A673 (cell line): ENCODE measurements at regions not wholly inside any gene's neighbourhood (a gene's known extent, or its start where the extent isn't known, plus 50 kb on each side); places are given as distances from the start of the nearest gene placed in this dataset.

Source experiments
- BruUV-seq: library from RNA; stranded (reverse); fragments of 400-500 nt; replicated peaks from 2 replicates; lab custom pipeline; 2021; lab: Mats Ljungman, UMichigan
- CTCF ChIA-PET: fragments of 300-600 bp; sonication (Branson Sonifier 250); formaldehyde crosslinking; loops from one replicate; lab custom pipeline; 2022; ENCODE audit warnings: antibody characterized with exemption; lab: Charles Lee
- POLR2A ChIA-PET: fragments of 300-600 bp; sonication (Branson Sonifier 250); formaldehyde crosslinking; loops from one replicate; lab custom pipeline; 2022; ENCODE audit warnings: antibody characterized with exemption; ENCODE audit not compliant: low non-redundant PET; lab: Charles Lee
- DNase-seq: peaks from one replicate; pipeline ENCODE4 v3.0.0-alpha.2; 2015; ENCODE audit warnings: low spot score
- H3K27ac ChIP-seq: fragments of 200-600 bp; sonication (generic); 2 replicates; pipeline ENCODE4 v1.5.1; 2016; ENCODE audit warnings: mixed run types, low read depth, mild to moderate bottlenecking, mixed read lengths, antibody characterized with exemption, low read length; ENCODE audit not compliant: poor library complexity, severe bottlenecking
- H3K27me3 ChIP-seq: fragments of 200-600 bp; sonication (generic); replicated peaks from 2 replicates; pipeline ENCODE4 v1.6.1; 2017; ENCODE audit warnings: mixed run types, low read depth, mild to moderate bottlenecking, mixed read lengths, antibody characterized with exemption, low read length; ENCODE audit not compliant: insufficient read depth, poor library complexity
- H3K36me3 ChIP-seq: fragments of 200-600 bp; sonication (generic); 2 replicates; pipeline ENCODE4 v1.6.1; 2016; ENCODE audit warnings: mixed run types, mild to moderate bottlenecking, mixed read lengths, antibody characterized with exemption, low read length; ENCODE audit not compliant: insufficient read depth, poor library complexity, severe bottlenecking
- H3K4me1 ChIP-seq: fragments of 200-600 bp; sonication (generic); 2 replicates; pipeline ENCODE4 v1.6.1; 2017; ENCODE audit warnings: mixed run types, mild to moderate bottlenecking, mixed read lengths, antibody characterized with exemption, low read length; ENCODE audit not compliant: insufficient read depth, poor library complexity, severe bottlenecking
- H3K4me3 ChIP-seq: fragments of 200-600 bp; sonication (generic); 2 replicates; pipeline ENCODE4 v1.5.1; 2016; ENCODE audit warnings: low read depth, mixed run types, mild to moderate bottlenecking, mixed read lengths, low read length; ENCODE audit not compliant: poor library complexity, severe bottlenecking
- H3K9me3 ChIP-seq: fragments of 200-600 bp; sonication (generic); 2 replicates; pipeline ENCODE4 v1.6.1; 2016; ENCODE audit warnings: mixed run types, low read depth, mild to moderate bottlenecking, mixed read lengths, antibody characterized with exemption, low read length; ENCODE audit not compliant: poor library complexity, severe bottlenecking
- CTCF ChIP-seq: fragments of 300-800, 200-600 bp; sonication (generic); conservative IDR thresholded peaks from 2 replicates; pipeline ENCODE4 v1.5.1; 2017; ENCODE audit warnings: low read depth, mild to moderate bottlenecking, antibody characterized with exemption, low read length, moderate library complexity, mixed read lengths
- EZH2 ChIP-seq: fragments of 200-600 bp; sonication (generic); IDR thresholded peaks from 2 replicates; pipeline ENCODE4 v1.6.1; 2017; ENCODE audit warnings: borderline replicate concordance, low read depth, mild to moderate bottlenecking, mixed read lengths, antibody characterized with exemption, low read length; ENCODE audit not compliant: poor library complexity, severe bottlenecking
- intact Hi-C: fragments of 100-400 bp; cut with micrococcal nuclease; formaldehyde crosslinking; loops from one replicate; pipeline ENCODE4 v1.10.0; 2022; ENCODE audit not compliant: unreplicated experiment

- H3K9me3 ChIP-seq = no peaks in the 10 kb centered on the region
- ChIA-PET CTCF (no interaction called here), POLR2A (no interaction called here)
- no peak overlapping the region for H3K27ac ChIP-seq
- no peak for TF ChIP-seq CTCF
- intact Hi-C loops = no loop called here
- no peak overlapping the region for H3K4me3 ChIP-seq
- no peak for DNase-seq
- no peaks in the 10 kb centered on the region for H3K27me3 ChIP-seq
- no TSS peak for BruUV-seq
- no peaks in the 10 kb centered on the region for H3K4me1 ChIP-seq
- no peaks in the 10 kb centered on the region for H3K36me3 ChIP-seq
These were observed 110.7 kb upstream of the PLXNA4 start for GRCh38 chr7:132687016-132687415.

- DNase-seq = no peak
- Histone ChIP-seq H3K4me1 (no peaks in the 10 kb centered on the region), H3K27ac (no peak overlapping the region), H3K4me3 (no peak overlapping the region), H3K27me3 (no peaks in the 10 kb centered on the region), H3K36me3 (no peaks in the 10 kb centered on the region), H3K9me3 (no peaks in the 10 kb centered on the region)
- no TSS peak for BruUV-seq
- ChIA-PET POLR2A (no interaction called here), CTCF (no interaction called here)
- intact Hi-C loops = no loop called here
- TF ChIP-seq EZH2 (no peak), CTCF (no peak)
These were observed 109.0 kb upstream of the PLXNA4 start for GRCh38 chr7:132685277-132685676.

- intact Hi-C loops = no loop called here
- TF ChIP-seq CTCF (no peak), EZH2 (no peak)
- Histone ChIP-seq H3K27me3 (no peaks in the 10 kb centered on the region), H3K4me3 (no peak overlapping the region), H3K4me1 (no peaks in the 10 kb centered on the region), H3K9me3 (no peaks in the 10 kb centered on the region), H3K27ac (no peak overlapping the region), H3K36me3 (no peaks in the 10 kb centered on the region)
- no TSS peak for BruUV-seq
- POLR2A ChIA-PET = no interaction called here
- no peak for DNase-seq
- CTCF ChIA-PET = no interaction called here
These were observed 107.8 kb upstream of the PLXNA4 start for GRCh38 chr7:132683896-132684690.
